Transverse colon (tissue), 3 donors: ENCODE measurements at regions not wholly inside any gene's neighbourhood (a gene's known extent, or its start where the extent isn't known, plus 50 kb on each side); places are given as distances from the start of the nearest gene placed in this dataset.

Experiments used
- POLR2A ChIP-seq: fragments of 450-650 bp; IDR thresholded peaks from one replicate; pipeline ENCODE4 v1.6.1; 2016; ENCODE audit warnings: antibody characterized with exemption, mild to moderate bottlenecking, moderate library complexity
- TF ChIP-seq, protein P1 (sequence below), 5 experiments: fragments of 200-600 bp in 3 of 5; fragments of 450-650 bp in 2 of 5; sonication (generic) in 3 of 5; IDR thresholded peaks; 1 replicate in 2 of 5; 2 replicates in 3 of 5; pipeline ENCODE4 v1.5.1; 2016 to 2017; ENCODE audit warnings: antibody characterized with exemption in 5 of 5, inconsistent platforms in 3 of 5, mild to moderate bottlenecking in 2 of 5, moderate library complexity in 1 of 5

DNA sequence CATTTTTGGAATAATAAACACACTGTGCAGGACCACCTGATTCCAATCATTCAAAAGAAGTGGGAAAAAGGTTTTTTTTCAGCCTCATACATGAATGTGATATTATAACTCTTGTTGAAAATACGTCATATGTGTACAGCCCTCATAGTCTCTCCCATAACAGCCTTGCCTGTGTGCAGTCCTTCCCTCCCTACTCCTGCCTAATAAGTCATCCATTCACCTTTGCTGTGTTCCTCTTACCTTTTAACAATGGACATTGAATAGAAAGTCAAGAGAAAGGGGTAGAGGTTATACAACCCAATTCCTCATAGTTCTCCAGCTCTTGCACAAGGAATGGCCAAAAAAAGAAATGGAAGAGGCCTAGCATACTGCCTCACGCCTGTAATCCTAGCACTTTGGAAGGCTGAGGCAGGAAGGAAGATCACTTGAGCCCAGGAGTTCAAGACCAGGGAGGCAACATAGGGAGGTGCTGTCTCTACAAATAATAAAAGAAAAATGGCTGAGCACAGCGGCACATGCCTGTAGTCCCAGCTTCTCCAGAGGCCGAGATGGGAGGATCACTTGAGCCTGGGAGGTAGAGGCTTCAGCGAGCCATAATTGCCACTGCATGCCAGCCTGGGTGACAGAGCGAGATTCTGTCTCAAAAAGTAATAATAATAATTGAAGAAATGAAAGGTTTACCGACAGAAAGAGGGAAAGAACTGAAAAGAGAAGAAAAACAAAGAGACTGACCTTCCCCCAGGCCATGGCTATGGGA lies 356.1 kb upstream of the KIF2A start:
- TF ChIP-seq, protein P1, sequence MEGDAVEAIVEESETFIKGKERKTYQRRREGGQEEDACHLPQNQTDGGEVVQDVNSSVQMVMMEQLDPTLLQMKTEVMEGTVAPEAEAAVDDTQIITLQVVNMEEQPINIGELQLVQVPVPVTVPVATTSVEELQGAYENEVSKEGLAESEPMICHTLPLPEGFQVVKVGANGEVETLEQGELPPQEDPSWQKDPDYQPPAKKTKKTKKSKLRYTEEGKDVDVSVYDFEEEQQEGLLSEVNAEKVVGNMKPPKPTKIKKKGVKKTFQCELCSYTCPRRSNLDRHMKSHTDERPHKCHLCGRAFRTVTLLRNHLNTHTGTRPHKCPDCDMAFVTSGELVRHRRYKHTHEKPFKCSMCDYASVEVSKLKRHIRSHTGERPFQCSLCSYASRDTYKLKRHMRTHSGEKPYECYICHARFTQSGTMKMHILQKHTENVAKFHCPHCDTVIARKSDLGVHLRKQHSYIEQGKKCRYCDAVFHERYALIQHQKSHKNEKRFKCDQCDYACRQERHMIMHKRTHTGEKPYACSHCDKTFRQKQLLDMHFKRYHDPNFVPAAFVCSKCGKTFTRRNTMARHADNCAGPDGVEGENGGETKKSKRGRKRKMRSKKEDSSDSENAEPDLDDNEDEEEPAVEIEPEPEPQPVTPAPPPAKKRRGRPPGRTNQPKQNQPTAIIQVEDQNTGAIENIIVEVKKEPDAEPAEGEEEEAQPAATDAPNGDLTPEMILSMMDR (IDR thresholded peaks at IDR 0.05), result no peak
- TF ChIP-seq POLR2A, result no peak
